ENCODE measurements at regions not wholly inside any gene's neighbourhood (a gene's known extent, or its start where the extent isn't known, plus 50 kb on each side); places are given as distances from the start of the nearest gene placed in this dataset.

- TF ChIP-seq MGA (IDR thresholded peaks at IDR 0.05) (no peak), FOXM1 (IDR thresholded peaks at IDR 0.05; ENCODE audit: low read depth) (no peak), FOXM1 (CRISPR knock-in tag; IDR thresholded peaks at IDR 0.05; ENCODE audit: low read depth) (no peak), NFXL1 (CRISPR knock-in tag; IDR thresholded peaks at IDR 0.05) (no peak), NR4A1 (CRISPR knock-in tag; IDR thresholded peaks at IDR 0.05) (no peak), NR4A1 (tag; IDR thresholded peaks at IDR 0.05) (no peak), CCAR2 (IDR thresholded peaks at IDR 0.05; ENCODE audit: low read depth, low read length) (no peak), ELF1 (tag; IDR thresholded peaks at IDR 0.05) (no peak)
Measured at GRCh38 chr10:29883231-29883630, 176.2 kb downstream of the JCAD start (continued).

All from K562 (cell line).